ENCODE measurements at regions not wholly inside any gene's neighbourhood (a gene's known extent, or its start where the extent isn't known, plus 50 kb on each side); places are given as distances from the start of the nearest gene placed in this dataset.

- dilution Hi-C loops (cut with MboI; ENCODE audit: extremely low pct_ligation_motif_present, low sequenced_read_pairs) (no loop called here), intact Hi-C loops (cut with micrococcal nuclease) (loop anchor here (5.0 kb wide), 1 partner anchor 417 kb away; the partner anchor contains the start of gene SOX9)
- Histone ChIP-seq H3K36me3 (ENCODE audit: control insufficient read depth in 2 of 2, extremely low read depth in 1 of 2, insufficient read depth in 2 of 2, low read length in 2 of 2) (no peaks in the 10 kb centered on the region), H4K20me1 (replicated peaks; ENCODE audit: control insufficient read depth, extremely low read depth, insufficient read depth, low read length) (no peaks in the 10 kb centered on the region), H3K9ac (replicated peaks; ENCODE audit: extremely low read depth, insufficient read depth, low read length) (no peak overlapping the region), H3K27ac (ENCODE audit: insufficient read depth, low read depth, low read length) (no peak overlapping the region), H3K4me3 (replicated peaks in 1 of 3; ENCODE audit: insufficient read depth in 1 of 3, low read depth in 1 of 3, low read length in 3 of 3) (no peak overlapping the region), H2AFZ (ENCODE audit: low read depth, low read length) (no peak overlapping the region), H3K4me2 (ENCODE audit: insufficient read depth, low read length) (no peak overlapping the region), H3K9me3 (replicated peaks; ENCODE audit: control insufficient read depth, insufficient read depth, low read length) (no peaks in the 10 kb centered on the region), H3K9me1 (replicated peaks; ENCODE audit: control insufficient read depth, extremely low read depth, insufficient read depth, low read length) (no peaks in the 10 kb centered on the region), H3K27me3 (ENCODE audit: control insufficient read depth in 2 of 2, insufficient read depth in 2 of 2, low read length in 2 of 2) (no peaks in the 10 kb centered on the region), H3K4me1 (ENCODE audit: control insufficient read depth, extremely low read depth, insufficient read depth, low read length) (no peaks in the 10 kb centered on the region), H3K79me2 (ENCODE audit: control insufficient read depth, insufficient read depth, low read length) (no peaks in the 10 kb centered on the region)
- ChIA-PET CTCF (interaction anchor here (1.8 to 3.2 kb wide), 3 partner anchors 18 to 1901 kb away, joined by 7 to 23 read pairs (median 14); no protein-coding TSS in a partner anchor), POLR2A (no interaction called here)
- TF ChIP-seq GATA2 (IDR thresholded peaks at IDR 0.05; ENCODE audit: insufficient read depth, insufficient read length, low read depth, low read length) (no peak), MYC (IDR thresholded peaks at IDR 0.05; ENCODE audit: low read depth, low read length) (no peak), FOS (IDR thresholded peaks at IDR 0.05; ENCODE audit: borderline replicate concordance, insufficient read depth, low read length) (no peak), POLR2AphosphoS5 (IDR thresholded peaks at IDR 0.05; ENCODE audit: insufficient read depth, low read depth, low read length) (no peak), EZH2 (IDR thresholded peaks at IDR 0.05; ENCODE audit: borderline replicate concordance, low read depth, low read length, severe bottlenecking) (no peak), MAX (IDR thresholded peaks at IDR 0.05; ENCODE audit: insufficient read depth, insufficient read length) (no peak), JUN (IDR thresholded peaks at IDR 0.05; ENCODE audit: borderline replicate concordance, insufficient read depth, insufficient read length, low read depth) (no peak), POLR2A (IDR thresholded peaks at IDR 0.05; ENCODE audit: low read depth, low read length) (no peak), CTCF (IDR thresholded peaks at IDR 0.05; ENCODE audit: extremely low read depth in 1 of 2, insufficient read depth in 1 of 2, low read depth in 1 of 2, low read length in 2 of 2) (no peak)
- FAIRE-seq, result no peak
- DNase-seq (ENCODE audit: low read depth, low spot score), result no peak
- BruUV-seq (replicated peaks), result no TSS peak
These were observed 418.1 kb downstream of the SOX9 start for GRCh38 chr17:72538901-72539352.
